ENCODE measurements at regions not wholly inside any gene's neighbourhood (a gene's known extent, or its start where the extent isn't known, plus 50 kb on each side); places are given as distances from the start of the nearest gene placed in this dataset.
A peak's percentile ranks its signal among the peaks of the same experiment; 100 is the strongest.

GRCh38 chr4:111839141-111839540 is 306.1 kb upstream of the FAM241A start:
- no peaks in the 10 kb centered on the region for H3K9me3 ChIP-seq (replicated peaks in 1 of 3)
- DNase-seq = no peak
- intact Hi-C loops (cut with DNase I) = no loop called here
- TF ChIP-seq POLR2A (IDR thresholded peaks at IDR 0.05) = no peak
- no peak for TF ChIP-seq CTCF (IDR thresholded peaks at IDR 0.05)
- H3K36me3 ChIP-seq (replicated peaks in 1 of 2) = no peaks in the 10 kb centered on the region
- H3K4me1 ChIP-seq (replicated peaks in 1 of 2) = no peaks in the 10 kb centered on the region
- WGBS, 4 donors = 74 to 94% (median 80%) methylated on average over 2 of the region's 2 CpGs
- H3K27ac ChIP-seq = no peak overlapping the region
- no peaks in the 10 kb centered on the region for H3K27me3 ChIP-seq
- H3K4me3 ChIP-seq = no peak overlapping the region

- no peaks in the 10 kb centered on the region for H3K9me3 ChIP-seq (replicated peaks in 1 of 3)
- TF ChIP-seq POLR2A (IDR thresholded peaks at IDR 0.05) (no peak), CTCF (IDR thresholded peaks at IDR 0.05) (no peak)
- no peak overlapping the region for H3K27ac ChIP-seq
- 78 to 86% (median 81%) methylated on average over 3 of the region's 3 CpGs for WGBS, 4 donors
- intact Hi-C loops (cut with DNase I) = no loop called here
- H3K27me3 ChIP-seq = no peaks in the 10 kb centered on the region
- no peak overlapping the region for H3K4me3 ChIP-seq
- no peak for DNase-seq
- H3K36me3 ChIP-seq (replicated peaks in 1 of 2) = no peaks in the 10 kb centered on the region
- H3K4me1 ChIP-seq (replicated peaks in 1 of 2) = no peaks in the 10 kb centered on the region
Measured at GRCh38 chr4:111842336-111842735, 302.9 kb upstream of the FAM241A start.

DNA sequence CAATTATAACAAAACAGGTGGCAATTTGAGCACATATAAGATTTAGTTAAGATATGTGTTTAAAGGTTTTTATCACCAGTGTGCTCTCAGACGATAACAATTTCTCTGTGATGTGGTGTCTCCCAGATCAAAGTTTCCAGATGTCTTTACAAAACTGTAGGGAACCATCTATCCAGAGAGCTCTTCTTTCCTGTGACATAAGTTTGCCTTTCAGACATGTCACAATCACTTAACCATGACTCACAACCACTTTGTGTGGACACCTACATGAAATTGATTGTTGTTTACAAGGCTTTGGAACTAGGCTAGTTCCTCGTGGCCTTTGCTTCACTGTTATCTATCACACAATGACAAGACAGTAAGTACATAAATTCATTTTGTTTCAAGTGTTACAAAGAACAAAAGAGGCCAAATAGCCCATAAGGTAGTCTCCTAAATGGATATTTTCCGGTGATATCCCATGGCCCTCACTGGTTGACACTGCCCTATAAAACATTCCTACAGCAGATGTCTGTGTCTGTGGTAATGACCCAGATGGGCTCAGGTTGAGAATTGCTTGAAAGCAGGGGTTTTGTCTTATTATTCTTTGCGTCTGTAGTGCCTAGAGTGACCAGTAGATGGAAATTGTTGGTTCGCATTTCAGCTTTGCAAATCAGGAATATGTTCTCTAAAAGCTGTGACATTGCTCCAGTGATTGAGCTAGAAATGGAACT is 297.8 kb upstream of the FAM241A start:
- DNase-seq = no peak
- no peak overlapping the region for H3K27ac ChIP-seq
- no peak overlapping the region for H3K4me3 ChIP-seq
- no peaks in the 10 kb centered on the region for H3K9me3 ChIP-seq (replicated peaks in 1 of 3)
- no peaks in the 10 kb centered on the region for H3K36me3 ChIP-seq (replicated peaks in 1 of 2)
- WGBS, 4 donors = 40 to 68% (median 56%) methylated on average over 5 of the region's 5 CpGs
- H3K27me3 ChIP-seq = no peaks in the 10 kb centered on the region
- peak in 1 of 6 experiments; percentile 34 for TF ChIP-seq CTCF (IDR thresholded peaks at IDR 0.05)
- no peak for TF ChIP-seq POLR2A (IDR thresholded peaks at IDR 0.05)
- intact Hi-C loops (cut with DNase I) = no loop called here
- no peaks in the 10 kb centered on the region for H3K4me1 ChIP-seq (replicated peaks in 1 of 2)

- no peaks in the 10 kb centered on the region for H3K4me1 ChIP-seq (replicated peaks in 1 of 2)
- H3K36me3 ChIP-seq (replicated peaks in 1 of 2) = no peaks in the 10 kb centered on the region
- no peaks in the 10 kb centered on the region for H3K9me3 ChIP-seq (replicated peaks in 1 of 3)
- H3K4me3 ChIP-seq = no peak overlapping the region
- no peak overlapping the region for H3K27ac ChIP-seq
- no peak for DNase-seq
- 72 to 92% (median 81%) methylated on average over 1 of the region's 1 CpG for WGBS, 4 donors
- intact Hi-C loops (cut with DNase I) = loop anchor here in 1 of 2 donors (5.0 kb wide), 1 partner anchor 208 kb away; no protein-coding TSS in a partner anchor
- H3K27me3 ChIP-seq = no peaks in the 10 kb centered on the region
- TF ChIP-seq CTCF (IDR thresholded peaks at IDR 0.05) (no peak), POLR2A (IDR thresholded peaks at IDR 0.05) (no peak)
Measured at GRCh38 chr4:111849746-111850284, 295.4 kb upstream of the FAM241A start.
